ENCODE measurements at regions not wholly inside any gene's neighbourhood (a gene's known extent, or its start where the extent isn't known, plus 50 kb on each side); places are given as distances from the start of the nearest gene placed in this dataset.

DNA sequence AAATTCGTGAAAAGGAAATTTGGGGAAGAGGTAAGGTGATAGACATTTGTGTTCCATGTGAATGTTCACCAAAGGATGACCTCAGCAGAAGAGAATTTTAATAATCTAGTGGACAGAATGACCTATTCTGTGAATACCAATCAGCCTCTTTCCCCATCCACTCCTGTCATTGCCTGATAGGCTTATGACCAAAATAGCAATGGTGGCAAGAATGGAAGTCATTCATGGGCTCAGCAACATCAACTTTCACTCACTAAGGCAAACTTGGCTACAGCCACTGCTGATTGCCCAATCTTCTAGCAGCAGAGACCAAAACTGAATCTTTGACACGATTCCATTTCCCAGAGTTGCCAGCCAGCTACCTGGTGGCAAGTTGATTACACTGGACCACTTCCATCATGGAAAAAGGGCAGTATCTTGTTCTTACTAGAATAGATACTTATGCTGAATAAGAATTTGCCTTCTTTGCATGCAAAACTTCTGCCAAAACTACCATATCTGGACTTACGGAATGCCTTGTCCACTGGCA, 348.7 kb upstream of the PBX1 start:
- no peaks in the 10 kb centered on the region for H3K4me1 ChIP-seq (ENCODE audit: control insufficient read depth, insufficient read depth, low read depth, low read length)
- H3K9me3 ChIP-seq (ENCODE audit: control insufficient read depth, low read length), result no peaks in the 10 kb centered on the region
- H4K8ac ChIP-seq (ENCODE audit: low read length), result no peak overlapping the region
- H2BK5ac ChIP-seq (ENCODE audit: low read depth, low read length, poor library complexity, severe bottlenecking), result no peak overlapping the region
- no peak overlapping the region for H3K9ac ChIP-seq (ENCODE audit: low read length)
- WGBS, result 62% methylated on average over 3 of the region's 3 CpGs
- no peaks in the 10 kb centered on the region for H3K36me3 ChIP-seq (ENCODE audit: control insufficient read depth in 1 of 2, insufficient read depth in 2 of 2, low read depth in 1 of 2, low read length in 2 of 2)
- H3K14ac ChIP-seq (ENCODE audit: low read length in 2 of 2), result no peak overlapping the region
- H2BK120ac ChIP-seq (ENCODE audit: low read depth, low read length), result no peak overlapping the region
- no peak overlapping the region for H3K4me2 ChIP-seq (ENCODE audit: low read length, poor library complexity, severe bottlenecking)
- no peaks in the 10 kb centered on the region for H3K27me3 ChIP-seq (ENCODE audit: control insufficient read depth in 1 of 2, insufficient read depth in 1 of 2, low read length in 2 of 2)
- no peak overlapping the region for H2AK5ac ChIP-seq (ENCODE audit: low read length, severe bottlenecking)
- H3K23ac ChIP-seq (ENCODE audit: low read length in 2 of 2), result no peak overlapping the region
- no peak overlapping the region for H2BK15ac ChIP-seq (ENCODE audit: low read depth, poor library complexity, severe bottlenecking)
- DNase-seq, result no peak
- H3K79me1 ChIP-seq (replicated peaks; ENCODE audit: low read length, poor library complexity, severe bottlenecking), result no peaks in the 10 kb centered on the region
- H2AFZ ChIP-seq (ENCODE audit: low read depth, low read length), result no peak overlapping the region
- no peak overlapping the region for H4K91ac ChIP-seq (ENCODE audit: low read length)
- no peak overlapping the region for H3K27ac ChIP-seq (ENCODE audit: low read length, poor library complexity, severe bottlenecking)
- no peak overlapping the region for H2BK12ac ChIP-seq (ENCODE audit: low read length in 2 of 2)
- no peak overlapping the region for H3K18ac ChIP-seq (ENCODE audit: low read depth in 1 of 2, low read length in 2 of 2)
- no peak overlapping the region for H3K4me3 ChIP-seq (ENCODE audit: insufficient read depth in 1 of 2, low read depth in 1 of 2, low read length in 2 of 2)
- H3K4ac ChIP-seq (ENCODE audit: low read depth in 1 of 2, low read length in 2 of 2), result no peak overlapping the region

DNA sequence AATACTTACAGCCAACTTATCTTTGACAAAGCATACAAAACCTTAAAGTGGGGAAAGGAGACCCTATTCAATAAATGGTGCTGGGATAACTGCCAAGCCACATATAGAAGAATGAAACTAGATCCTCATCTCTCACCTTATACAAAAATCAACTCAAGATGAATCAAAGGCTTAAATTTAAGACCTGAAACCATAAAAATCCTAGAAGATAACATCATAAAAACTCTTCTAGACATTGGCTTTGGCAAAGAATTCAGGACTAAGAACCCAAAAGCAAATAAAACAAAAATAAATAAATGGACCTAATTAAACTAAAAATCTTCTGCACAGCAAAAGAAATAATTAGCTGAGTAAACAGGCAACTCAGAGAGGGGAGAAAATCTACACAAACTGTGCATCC, 335.6 kb upstream of the PBX1 start:
- Histone ChIP-seq H3K9me3 (ENCODE audit: control insufficient read depth, low read length) (no peaks in the 10 kb centered on the region), H2BK120ac (ENCODE audit: low read depth, low read length) (no peak overlapping the region), H3K4ac (ENCODE audit: low read depth in 1 of 2, low read length in 2 of 2) (no peak overlapping the region), H2BK5ac (ENCODE audit: low read depth, low read length, poor library complexity, severe bottlenecking) (no peak overlapping the region), H3K27me3 (ENCODE audit: control insufficient read depth in 1 of 2, insufficient read depth in 1 of 2, low read length in 2 of 2) (no peaks in the 10 kb centered on the region), H3K23ac (ENCODE audit: low read length in 2 of 2) (no peak overlapping the region), H3K36me3 (ENCODE audit: control insufficient read depth in 1 of 2, insufficient read depth in 2 of 2, low read depth in 1 of 2, low read length in 2 of 2) (no peaks in the 10 kb centered on the region), H3K4me2 (ENCODE audit: low read length, poor library complexity, severe bottlenecking) (no peak overlapping the region), H3K4me1 (ENCODE audit: control insufficient read depth, insufficient read depth, low read depth, low read length) (no peaks in the 10 kb centered on the region), H4K91ac (ENCODE audit: low read length) (no peak overlapping the region), H3K27ac (ENCODE audit: low read length, poor library complexity, severe bottlenecking) (no peak overlapping the region), H2AFZ (ENCODE audit: low read depth, low read length) (no peak overlapping the region), H4K8ac (ENCODE audit: low read length) (no peak overlapping the region), H3K79me1 (replicated peaks; ENCODE audit: low read length, poor library complexity, severe bottlenecking) (no peaks in the 10 kb centered on the region), H2AK5ac (ENCODE audit: low read length, severe bottlenecking) (no peak overlapping the region), H3K4me3 (ENCODE audit: insufficient read depth in 1 of 2, low read depth in 1 of 2, low read length in 2 of 2) (no peak overlapping the region), H3K18ac (ENCODE audit: low read depth in 1 of 2, low read length in 2 of 2) (no peak overlapping the region), H3K14ac (ENCODE audit: low read length in 2 of 2) (no peak overlapping the region), H3K9ac (ENCODE audit: low read length) (no peak overlapping the region), H2BK12ac (ENCODE audit: low read length in 2 of 2) (no peak overlapping the region), H2BK15ac (ENCODE audit: low read depth, poor library complexity, severe bottlenecking) (no peak overlapping the region)
- DNase-seq, result no peak

DNA sequence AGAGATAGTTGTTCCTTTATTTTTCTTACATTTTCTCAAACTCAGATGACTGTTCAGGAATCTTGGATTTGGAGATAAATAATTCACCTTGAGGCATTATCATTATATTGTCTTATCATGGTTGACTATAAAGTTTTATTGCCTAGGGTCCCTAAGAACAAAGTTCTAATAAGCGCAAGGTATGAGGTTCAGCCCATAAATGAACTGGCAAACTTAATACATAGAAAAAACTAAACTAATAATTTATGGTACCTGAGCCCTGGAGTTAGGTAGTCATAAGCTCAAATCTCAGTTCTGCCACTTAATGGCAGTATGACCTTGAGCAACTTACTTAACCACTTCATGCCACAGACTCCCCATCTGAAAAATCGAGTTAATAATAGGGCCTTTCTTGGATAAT, 334.0 kb upstream of the PBX1 start:
- Histone ChIP-seq H2AK5ac (ENCODE audit: low read length, severe bottlenecking) (no peak overlapping the region), H2BK5ac (ENCODE audit: low read depth, low read length, poor library complexity, severe bottlenecking) (no peak overlapping the region), H3K14ac (ENCODE audit: low read length in 2 of 2) (no peak overlapping the region), H3K79me1 (replicated peaks; ENCODE audit: low read length, poor library complexity, severe bottlenecking) (no peaks in the 10 kb centered on the region), H3K4me1 (ENCODE audit: control insufficient read depth, insufficient read depth, low read depth, low read length) (no peaks in the 10 kb centered on the region), H3K36me3 (ENCODE audit: control insufficient read depth in 1 of 2, insufficient read depth in 2 of 2, low read depth in 1 of 2, low read length in 2 of 2) (no peaks in the 10 kb centered on the region), H3K4ac (ENCODE audit: low read depth in 1 of 2, low read length in 2 of 2) (no peak overlapping the region), H2BK120ac (ENCODE audit: low read depth, low read length) (no peak overlapping the region), H3K18ac (ENCODE audit: low read depth in 1 of 2, low read length in 2 of 2) (no peak overlapping the region), H3K23ac (ENCODE audit: low read length in 2 of 2) (no peak overlapping the region), H4K91ac (ENCODE audit: low read length) (no peak overlapping the region), H3K4me3 (ENCODE audit: insufficient read depth in 1 of 2, low read depth in 1 of 2, low read length in 2 of 2) (no peak overlapping the region), H3K9me3 (ENCODE audit: control insufficient read depth, low read length) (no peaks in the 10 kb centered on the region), H3K4me2 (ENCODE audit: low read length, poor library complexity, severe bottlenecking) (no peak overlapping the region), H3K27me3 (ENCODE audit: control insufficient read depth in 1 of 2, insufficient read depth in 1 of 2, low read length in 2 of 2) (no peaks in the 10 kb centered on the region), H2BK15ac (ENCODE audit: low read depth, poor library complexity, severe bottlenecking) (no peak overlapping the region), H3K9ac (ENCODE audit: low read length) (no peak overlapping the region), H2AFZ (ENCODE audit: low read depth, low read length) (no peak overlapping the region), H2BK12ac (ENCODE audit: low read length in 2 of 2) (no peak overlapping the region), H4K8ac (ENCODE audit: low read length) (no peak overlapping the region), H3K27ac (ENCODE audit: low read length, poor library complexity, severe bottlenecking) (no peak overlapping the region)
- DNase-seq, result no peak
- no CpG with 5 or more reads among the region's 2 CpGs for WGBS

DNA sequence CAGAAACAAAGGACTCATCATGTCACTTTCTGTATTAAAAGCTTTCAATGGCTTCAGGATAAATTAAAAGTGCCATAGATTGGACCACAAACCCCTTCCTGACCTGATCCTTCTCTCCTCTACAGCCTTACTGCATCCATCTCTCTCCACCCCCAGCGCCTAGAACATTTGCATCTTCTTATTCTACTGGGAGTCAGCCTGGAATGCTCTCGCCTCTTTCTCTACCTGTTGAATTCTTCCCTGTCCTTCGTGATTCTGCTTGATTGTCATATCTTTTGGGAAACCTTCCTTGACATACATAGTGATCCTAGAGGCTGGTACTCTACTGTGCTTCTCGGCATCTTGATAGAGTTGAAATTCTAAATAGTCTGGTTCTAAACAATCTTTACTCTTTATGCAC, 332.0 kb upstream of the PBX1 start:
- Histone ChIP-seq H3K79me1 (replicated peaks; ENCODE audit: low read length, poor library complexity, severe bottlenecking) (no peaks in the 10 kb centered on the region), H3K27ac (ENCODE audit: low read length, poor library complexity, severe bottlenecking) (no peak overlapping the region), H3K14ac (ENCODE audit: low read length in 2 of 2) (no peak overlapping the region), H4K91ac (ENCODE audit: low read length) (no peak overlapping the region), H2AFZ (ENCODE audit: low read depth, low read length) (no peak overlapping the region), H3K36me3 (ENCODE audit: control insufficient read depth in 1 of 2, insufficient read depth in 2 of 2, low read depth in 1 of 2, low read length in 2 of 2) (no peaks in the 10 kb centered on the region), H3K23ac (ENCODE audit: low read length in 2 of 2) (no peak overlapping the region), H2AK5ac (ENCODE audit: low read length, severe bottlenecking) (no peak overlapping the region), H3K4ac (ENCODE audit: low read depth in 1 of 2, low read length in 2 of 2) (no peak overlapping the region), H2BK12ac (ENCODE audit: low read length in 2 of 2) (no peak overlapping the region), H4K8ac (ENCODE audit: low read length) (no peak overlapping the region), H3K9me3 (ENCODE audit: control insufficient read depth, low read length) (no peaks in the 10 kb centered on the region), H2BK15ac (ENCODE audit: low read depth, poor library complexity, severe bottlenecking) (no peak overlapping the region), H3K27me3 (ENCODE audit: control insufficient read depth in 1 of 2, insufficient read depth in 1 of 2, low read length in 2 of 2) (no peaks in the 10 kb centered on the region), H2BK120ac (ENCODE audit: low read depth, low read length) (no peak overlapping the region), H3K18ac (ENCODE audit: low read depth in 1 of 2, low read length in 2 of 2) (no peak overlapping the region), H3K4me1 (ENCODE audit: control insufficient read depth, insufficient read depth, low read depth, low read length) (no peaks in the 10 kb centered on the region), H2BK5ac (ENCODE audit: low read depth, low read length, poor library complexity, severe bottlenecking) (no peak overlapping the region), H3K4me2 (ENCODE audit: low read length, poor library complexity, severe bottlenecking) (no peak overlapping the region), H3K9ac (ENCODE audit: low read length) (no peak overlapping the region), H3K4me3 (ENCODE audit: insufficient read depth in 1 of 2, low read depth in 1 of 2, low read length in 2 of 2) (no peak overlapping the region)
- 81% methylated on average over 4 of the region's 4 CpGs for WGBS
- no peak for DNase-seq

Measured in mesenchymal stem cell (in vitro differentiated cells and primary cell).